ENCODE measurements at regions not wholly inside any gene's neighbourhood (a gene's known extent, or its start where the extent isn't known, plus 50 kb on each side); places are given as distances from the start of the nearest gene placed in this dataset.

GRCh38 chr4:57710053-57710452, 599.9 kb upstream of the IGFBP7 start:
- TF ChIP-seq EZH2 (IDR thresholded peaks at IDR 0.05; ENCODE audit: low read depth, unreplicated experiment) (no peak), CTCF (conservative IDR thresholded peaks at IDR 0.05; ENCODE audit: low read depth in 2 of 2) (no peak), REST (IDR thresholded peaks at IDR 0.05; ENCODE audit: unreplicated experiment) (no peak)

Data from GM23338 (cell line).